Ramos (cell line): ENCODE measurements at regions not wholly inside any gene's neighbourhood (a gene's known extent, or its start where the extent isn't known, plus 50 kb on each side); places are given as distances from the start of the nearest gene placed in this dataset.

Experiments
- in situ Hi-C: fragments of 300-500 bp; cut with MboI; formaldehyde crosslinking; loops from one replicate; pipeline ENCODE4 v1.14.3; 2022; ENCODE audit warnings: low sequenced_read_pairs; ENCODE audit not compliant: unreplicated experiment

- in situ Hi-C loops, result loop anchor here (5.0 kb wide), 1 partner anchor 357 kb away; no protein-coding TSS in a partner anchor
Measured at GRCh38 chr13:26989957-26990713, 181.5 kb downstream of the USP12 start.

- in situ Hi-C loops, result loop anchor here (5.0 kb wide), 1 partner anchor 358 kb away; no protein-coding TSS in a partner anchor
Measured at GRCh38 chr13:26989261-26989956, 182.2 kb downstream of the USP12 start.

GRCh38 chr13:26988059-26988769 lies 183.4 kb downstream of the USP12 start:
- in situ Hi-C loops, result loop anchor here (5.0 kb wide), 1 partner anchor 359 kb away; no protein-coding TSS in a partner anchor

GRCh38 chr13:26987486-26988013 lies 184.1 kb downstream of the USP12 start:
- in situ Hi-C loops, result loop anchor here (5.0 kb wide), 1 partner anchor 360 kb away; no protein-coding TSS in a partner anchor

- in situ Hi-C loops, result loop anchor here (5.0 kb wide), 1 partner anchor 362 kb away; no protein-coding TSS in a partner anchor
Measured at GRCh38 chr13:26985285-26985878, 186.2 kb downstream of the USP12 start.

GRCh38 chr13:26984337-26984736 lies 187.3 kb downstream of the USP12 start:
- in situ Hi-C loops, result no loop called here

GRCh38 chr13:26983543-26984320 lies 187.9 kb downstream of the USP12 start:
- in situ Hi-C loops, result no loop called here

- in situ Hi-C loops, result no loop called here
Measured at GRCh38 chr13:26980099-26981031, 191.2 kb downstream of the USP12 start.

GRCh38 chr13:26979334-26979733 lies 192.3 kb downstream of the USP12 start:
- in situ Hi-C loops, result no loop called here

GRCh38 chr13:26978081-26978860 lies 193.3 kb downstream of the USP12 start:
- in situ Hi-C loops, result no loop called here

GRCh38 chr13:26977541-26977940 lies 194.1 kb downstream of the USP12 start:
- in situ Hi-C loops, result no loop called here

- in situ Hi-C loops, result no loop called here
Measured at GRCh38 chr13:26976313-26976712, 195.3 kb downstream of the USP12 start.

- in situ Hi-C loops, result no loop called here
Measured at GRCh38 chr13:26973946-26974345, 197.7 kb downstream of the USP12 start.

GRCh38 chr13:26973295-26973694 lies 198.3 kb downstream of the USP12 start:
- in situ Hi-C loops, result no loop called here

GRCh38 chr13:26971990-26972887 lies 199.4 kb downstream of the USP12 start:
- in situ Hi-C loops, result no loop called here
